ENCODE measurements at regions not wholly inside any gene's neighbourhood (a gene's known extent, or its start where the extent isn't known, plus 50 kb on each side); places are given as distances from the start of the nearest gene placed in this dataset.

DNA sequence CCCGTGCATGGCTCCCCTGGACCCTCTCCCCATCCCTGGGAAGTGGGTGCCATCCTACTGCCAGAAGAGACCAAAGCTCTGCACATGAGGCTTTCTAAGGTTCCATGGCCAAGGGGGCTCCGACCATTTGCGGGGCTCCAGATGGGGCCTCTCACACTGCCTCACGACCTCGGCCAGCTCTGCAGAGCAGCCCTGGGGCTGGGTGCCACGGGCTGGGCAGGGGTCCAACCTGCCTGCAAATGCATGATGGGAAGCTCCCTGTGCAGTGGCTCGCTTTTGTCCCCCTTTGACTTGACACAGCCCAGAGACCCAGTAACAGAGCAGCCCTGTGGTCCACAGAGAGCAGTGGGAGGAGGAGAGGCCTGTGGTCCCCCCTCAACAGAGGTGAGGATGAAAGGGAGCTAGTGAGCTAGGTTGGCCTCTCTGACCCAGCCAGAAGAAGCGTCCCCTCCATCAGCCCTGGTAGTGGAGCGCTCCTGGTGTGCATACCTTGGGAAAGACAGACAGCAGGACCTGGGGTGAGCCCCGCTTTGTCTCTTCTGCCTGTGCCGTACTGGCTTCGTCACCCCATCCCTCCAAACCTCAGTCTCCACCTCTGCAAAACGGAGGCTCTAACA lies 174.1 kb downstream of the DDX1 start:
- DNase-seq (ENCODE audit: low spot score), result no peak

DNA sequence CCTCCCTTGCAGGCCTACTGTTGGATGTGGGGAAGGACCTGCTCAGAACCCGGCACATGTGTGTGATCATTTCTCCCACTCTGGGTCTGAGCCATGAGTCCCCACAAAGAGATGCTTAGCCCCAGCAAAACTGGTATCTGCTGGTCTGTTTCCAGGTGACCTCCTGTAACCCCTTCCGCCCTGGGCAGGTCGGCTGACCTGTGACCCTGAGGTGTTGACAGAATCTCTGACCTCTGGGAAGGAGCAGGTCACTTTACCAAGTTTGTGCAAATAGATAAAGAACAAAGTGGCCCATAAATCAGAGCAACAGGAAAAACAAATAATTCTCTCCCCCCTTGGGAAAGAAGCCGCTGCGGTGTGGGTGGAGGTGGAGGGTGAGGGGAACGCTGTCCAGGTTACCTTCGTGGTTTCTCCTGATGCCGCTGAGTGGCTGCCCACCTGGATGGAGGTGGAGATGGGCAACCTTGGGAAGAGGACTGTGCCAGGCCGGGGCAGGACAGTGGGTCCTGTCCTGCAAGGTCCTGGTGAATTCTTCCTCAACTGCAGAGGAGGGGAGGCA lies 174.0 kb upstream of the MYCN start:
- no peak for DNase-seq (ENCODE audit: low spot score)

DNA sequence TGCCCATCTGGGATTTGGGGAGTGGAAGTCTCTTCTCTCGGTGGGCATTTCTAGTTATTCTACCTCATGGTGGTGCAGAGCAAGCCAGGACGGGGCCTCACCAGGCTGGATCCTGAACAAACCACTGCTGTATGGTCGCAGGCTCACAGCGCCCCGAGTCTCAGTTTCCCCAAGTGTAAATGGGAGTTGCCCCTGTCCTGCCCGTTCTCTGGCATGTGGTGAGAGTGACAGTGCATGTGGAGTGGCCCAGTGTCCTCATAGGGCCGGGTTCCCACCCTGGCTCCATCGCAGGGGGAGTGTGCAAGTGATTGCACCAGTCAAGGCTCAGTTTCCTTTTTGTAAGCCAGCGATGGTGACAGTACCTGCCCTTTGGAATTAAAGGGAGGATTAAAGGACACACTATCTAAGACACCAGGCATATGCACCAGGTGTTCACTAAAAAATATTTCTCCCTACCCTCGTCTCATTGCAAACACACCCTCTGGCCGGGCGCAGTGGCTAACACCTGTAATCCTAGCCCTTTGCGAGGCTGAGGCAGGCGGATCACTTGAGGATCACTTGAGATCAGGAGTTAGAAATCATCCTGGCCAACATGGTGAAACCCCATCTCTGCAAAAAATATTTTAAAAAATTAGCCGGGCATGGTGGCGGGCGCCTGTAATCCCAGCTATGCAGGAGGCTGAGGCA lies 173.3 kb upstream of the MYCN start:
- no peak for DNase-seq (ENCODE audit: low spot score)

DNA sequence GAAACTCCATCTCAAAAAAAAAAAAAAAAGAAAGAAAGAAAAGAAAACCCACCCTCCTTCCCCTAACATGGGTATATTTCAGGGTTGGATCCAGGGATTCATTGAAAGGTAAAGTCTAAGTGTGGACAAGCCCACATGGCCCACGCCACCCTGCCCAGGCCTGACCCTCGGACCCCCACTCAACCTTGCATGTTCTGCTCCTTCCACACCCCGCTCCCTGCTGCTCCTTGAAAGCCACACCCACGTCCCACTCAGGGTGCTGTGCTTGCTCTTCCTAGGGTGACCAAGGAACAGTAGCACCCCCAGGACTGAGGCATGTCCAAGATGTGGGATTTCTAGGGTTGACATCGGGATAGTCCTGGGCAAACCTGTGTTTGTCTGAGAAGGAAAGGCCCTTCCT lies 172.7 kb upstream of the MYCN start:
- DNase-seq (ENCODE audit: low spot score), result no peak

- no peak for DNase-seq (ENCODE audit: low spot score)
These were observed 172.2 kb upstream of the MYCN start for GRCh38 chr2:15768142-15768541.

- no peak for DNase-seq (ENCODE audit: low spot score)
These were observed 171.7 kb upstream of the MYCN start for GRCh38 chr2:15768615-15769014.

- no peak for DNase-seq (ENCODE audit: low spot score)
These were observed 171.1 kb upstream of the MYCN start for GRCh38 chr2:15769235-15769634.

DNA sequence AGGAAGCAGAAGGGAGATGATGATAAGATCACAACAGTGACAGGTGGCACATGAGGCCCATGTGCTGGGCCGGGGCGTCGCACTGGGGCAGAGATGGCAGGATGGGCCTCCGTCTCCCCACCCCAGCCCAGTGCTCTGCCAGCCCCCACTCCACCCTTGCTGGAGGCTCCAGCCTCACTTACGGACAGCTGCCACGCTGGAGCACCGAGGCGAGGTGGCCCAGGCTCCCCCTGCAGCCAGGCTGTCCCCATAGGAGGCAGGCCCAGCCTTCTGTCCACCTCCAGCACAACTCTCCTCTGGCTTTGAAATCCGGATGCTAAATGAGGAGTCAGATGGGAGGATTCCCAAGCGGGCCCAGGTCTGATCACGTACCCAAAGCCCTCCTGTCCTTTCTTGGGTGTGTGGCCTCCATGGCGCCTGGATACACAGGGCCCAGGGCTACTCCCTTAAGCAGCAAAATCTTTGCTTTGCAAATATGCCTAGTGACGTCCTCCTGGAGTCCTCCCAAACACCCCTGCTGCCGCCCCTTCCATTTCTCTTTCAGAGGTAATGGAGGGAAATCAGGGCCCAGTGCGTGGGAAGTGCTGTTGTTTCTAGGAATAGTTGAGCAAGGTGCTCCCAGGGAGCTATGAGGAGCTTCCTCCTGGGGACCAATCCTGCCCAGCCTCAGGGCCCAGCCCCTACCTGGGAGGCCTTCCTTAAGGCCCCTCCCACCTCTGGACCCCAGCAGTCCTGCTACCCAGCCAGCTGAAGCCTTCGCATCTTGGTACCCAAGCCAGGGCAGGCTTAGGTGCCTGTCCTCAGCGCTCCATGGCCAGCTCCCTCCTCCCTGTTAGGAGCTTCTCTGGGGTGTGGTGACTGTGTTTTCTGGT lies 170.4 kb upstream of the MYCN start:
- no peak for DNase-seq (ENCODE audit: low spot score)

DNA sequence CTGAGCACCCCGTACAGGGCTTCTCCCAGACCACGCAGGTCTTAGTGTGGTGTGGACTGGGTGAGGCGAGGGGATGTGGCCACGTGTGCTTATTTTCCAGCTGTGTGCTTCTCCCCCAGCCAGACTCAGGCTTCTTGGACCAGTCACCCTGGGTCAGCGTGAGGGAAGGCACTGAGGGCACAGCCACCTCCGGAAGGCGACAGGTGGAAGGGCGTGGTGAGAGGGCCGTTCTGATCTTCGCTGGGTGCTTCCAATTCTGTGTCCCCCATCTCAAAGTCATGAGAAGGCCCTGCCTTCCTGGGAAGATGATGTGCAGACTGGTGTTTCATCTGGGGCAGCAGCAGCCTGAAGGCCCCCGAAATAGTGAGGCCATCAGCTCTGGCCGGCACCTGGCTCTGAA lies 169.7 kb upstream of the MYCN start:
- DNase-seq (ENCODE audit: low spot score), result no peak

DNA sequence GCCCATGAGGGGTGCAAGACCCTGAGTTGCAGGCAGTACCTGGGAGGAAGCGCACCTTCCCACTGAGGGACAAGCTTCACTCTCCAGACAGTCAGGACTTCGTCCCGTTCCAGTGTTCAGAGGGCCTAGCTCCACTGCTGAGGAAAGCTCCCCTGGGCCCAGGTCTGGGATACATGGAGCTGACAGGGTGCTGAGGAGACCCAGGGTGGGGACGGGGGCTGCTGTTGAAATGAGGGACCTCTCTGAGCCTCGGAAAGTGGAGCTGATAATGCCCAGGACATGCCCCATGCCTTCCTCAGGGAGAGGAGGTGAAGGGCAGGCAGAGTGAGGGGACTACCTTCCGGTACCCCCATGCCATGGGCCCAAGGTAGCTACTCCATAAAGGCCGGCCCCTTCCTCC lies 169.2 kb upstream of the MYCN start:
- DNase-seq (ENCODE audit: low spot score), result no peak

GRCh38 chr2:15772086-15772595 lies 168.2 kb upstream of the MYCN start:
- no peak for DNase-seq (ENCODE audit: low spot score)

GRCh38 chr2:15772681-15773080 lies 167.7 kb upstream of the MYCN start:
- DNase-seq (ENCODE audit: low spot score), result no peak

DNA sequence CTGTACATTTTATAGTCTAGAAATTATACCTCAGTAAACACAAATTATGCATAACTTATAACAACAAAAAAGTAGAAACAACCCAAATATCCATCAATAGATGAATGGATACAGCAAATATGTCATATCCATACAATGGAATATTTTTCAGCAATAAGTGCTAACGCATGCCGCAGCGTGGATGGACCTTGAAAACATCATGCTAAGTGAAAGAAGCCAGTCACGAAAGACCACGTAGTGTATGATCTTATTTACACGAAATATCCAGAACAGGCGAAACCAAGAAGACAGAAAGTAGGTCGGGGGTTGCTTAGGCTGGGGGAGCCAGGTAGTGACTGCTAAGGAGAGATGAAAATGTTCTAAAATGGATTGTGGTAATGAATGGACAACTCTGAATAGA lies 167.1 kb upstream of the MYCN start:
- DNase-seq (ENCODE audit: low spot score), result no peak

GRCh38 chr2:15773846-15774245 lies 166.5 kb upstream of the MYCN start:
- DNase-seq (ENCODE audit: low spot score), result no peak

DNA sequence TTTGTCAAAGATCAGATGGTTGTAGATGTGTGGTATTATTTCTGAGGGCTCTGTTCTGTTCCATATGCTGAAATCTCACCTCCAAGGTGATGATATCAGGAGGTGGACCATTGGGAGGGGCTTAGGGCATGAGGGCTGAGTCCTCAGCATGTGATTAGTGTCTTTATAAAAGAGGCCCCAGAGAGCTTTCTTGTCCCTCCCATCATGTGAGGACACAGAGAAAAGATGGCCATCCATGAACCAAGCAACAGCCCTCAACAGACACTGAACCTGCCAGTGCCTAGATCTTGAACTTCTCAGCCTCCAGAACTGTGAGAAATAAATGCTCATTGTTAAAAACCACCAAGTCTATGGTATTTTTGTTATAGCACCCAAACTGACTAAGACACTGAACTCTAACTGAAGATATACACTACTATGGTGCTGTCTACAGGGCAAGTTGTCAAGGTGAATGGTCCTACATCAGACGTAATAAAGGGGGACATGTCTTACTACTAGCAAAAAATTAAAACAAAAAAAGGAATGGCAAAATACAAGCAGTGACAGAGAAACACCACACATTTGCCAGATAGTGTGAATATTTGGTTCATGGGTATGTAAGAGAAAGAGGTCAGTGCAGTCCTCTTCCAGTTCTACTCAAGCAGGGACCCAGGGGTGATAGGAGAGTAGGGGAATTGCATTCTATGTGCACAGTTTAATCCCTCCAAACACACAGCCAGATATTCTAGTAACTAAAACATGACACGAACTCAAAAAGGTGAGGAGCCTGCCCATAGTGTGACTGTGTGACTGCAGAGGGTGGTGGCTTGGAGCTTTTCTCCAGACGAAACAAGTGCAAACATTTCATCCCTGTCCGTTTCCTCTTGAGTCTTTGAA lies 164.4 kb upstream of the MYCN start:
- DNase-seq (ENCODE audit: low spot score), result no peak

DNA sequence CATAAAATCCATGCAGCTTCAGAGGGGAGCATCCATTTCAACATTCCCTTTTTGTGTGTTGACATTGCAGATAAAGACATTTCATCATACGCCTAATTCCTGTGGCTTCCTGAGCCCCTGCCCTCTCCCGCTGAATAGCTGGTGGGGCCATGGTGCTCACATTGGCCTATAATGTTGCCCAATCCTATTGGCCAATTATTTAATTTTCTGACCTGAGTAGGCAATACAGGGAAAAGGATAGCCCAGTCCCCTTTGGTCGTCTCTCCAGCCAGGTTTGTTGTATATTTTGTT lies 163.8 kb upstream of the MYCN start:
- no peak for DNase-seq (ENCODE audit: low spot score)

DNA sequence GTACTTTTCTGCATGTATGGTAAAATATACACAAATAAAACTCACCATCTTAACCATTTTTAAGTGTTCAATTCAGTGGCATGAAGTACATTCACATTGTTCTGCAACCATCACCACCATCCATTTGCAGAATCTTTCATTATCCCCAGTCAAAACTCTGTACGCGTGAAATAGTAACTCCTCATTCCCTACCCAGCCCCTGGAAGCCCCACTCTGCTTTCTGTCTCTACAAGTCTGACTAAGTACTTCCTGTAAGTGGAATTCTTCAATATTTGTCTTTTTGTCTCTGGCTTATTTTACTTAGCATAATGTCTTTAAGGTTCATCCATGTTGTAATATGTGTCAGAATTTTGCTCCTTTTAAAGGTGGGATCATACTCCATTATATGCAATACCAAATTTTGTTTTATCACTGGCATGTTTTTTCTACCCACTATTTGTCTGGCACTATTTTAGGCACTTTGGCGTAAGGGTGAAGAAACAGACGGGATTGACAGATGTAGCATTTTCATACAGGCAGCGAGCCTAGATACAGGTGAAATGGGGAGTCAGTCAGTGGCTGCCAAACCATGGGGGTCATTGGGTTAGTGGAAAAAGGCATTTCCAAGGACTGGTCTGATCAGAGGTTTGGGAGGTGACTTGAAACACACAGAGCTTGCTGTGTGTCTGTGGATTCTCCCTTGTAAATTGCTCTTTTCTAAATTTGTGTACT lies 163.2 kb upstream of the MYCN start:
- DNase-seq (ENCODE audit: low spot score), result no peak

GRCh38 chr2:15777795-15778371 lies 162.5 kb upstream of the MYCN start:
- no peak for DNase-seq (ENCODE audit: low spot score)

DNA sequence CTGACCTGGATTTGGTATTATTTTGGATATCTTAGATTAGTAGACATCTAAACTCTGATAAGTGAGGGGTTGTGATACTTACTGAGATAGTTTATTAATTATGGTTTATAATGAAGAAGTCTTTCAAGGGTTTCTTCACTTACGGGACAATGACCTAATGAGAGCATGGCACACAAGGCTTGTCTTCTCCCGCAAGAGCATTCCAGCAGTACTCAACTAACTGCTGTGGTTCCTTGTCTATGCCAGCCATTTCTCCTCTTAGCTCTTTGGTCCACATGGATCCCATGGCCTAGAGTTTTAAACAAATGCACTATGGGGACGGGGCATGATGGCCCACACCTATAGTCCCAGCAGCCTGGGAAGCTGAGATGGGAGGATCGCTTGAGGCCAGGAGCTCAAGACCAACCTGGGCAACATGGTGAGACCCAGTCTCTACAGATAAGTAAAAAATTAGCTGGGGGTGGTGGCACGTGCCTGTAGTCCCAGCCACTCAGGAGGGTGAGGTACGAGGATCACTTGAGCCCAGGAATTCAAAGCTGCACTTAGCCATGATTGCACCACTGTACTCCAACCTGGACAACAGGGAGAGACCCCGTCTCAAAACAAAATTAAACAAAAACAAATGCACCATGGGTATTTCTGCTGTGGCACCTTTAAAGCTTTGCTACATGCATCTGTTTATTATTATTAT lies 161.7 kb upstream of the MYCN start:
- no peak for DNase-seq (ENCODE audit: low spot score)
